ENCODE measurements at regions not wholly inside any gene's neighbourhood (a gene's known extent, or its start where the extent isn't known, plus 50 kb on each side); places are given as distances from the start of the nearest gene placed in this dataset.

GRCh38 chr5:33114361-33114760 is 326.4 kb upstream of the TARS1 start:
- H3K4me1 ChIP-seq (ENCODE audit: insufficient read depth): no peaks in the 10 kb centered on the region
- H3F3A ChIP-seq (replicated peaks; ENCODE audit: low read depth): no peaks in the 10 kb centered on the region
- no peak overlapping the region for H3K4me2 ChIP-seq
- H3K27me3 ChIP-seq (ENCODE audit: insufficient read depth): no peaks in the 10 kb centered on the region
- H3K36me3 Mint-ChIP-seq (ENCODE audit: low read depth): peaks cover under 1% of the 10 kb centered on the region; the same call in 1 of the 3 replicates
- H3K4me3 ChIP-seq: no peak overlapping the region
- DNase-seq (ENCODE audit: low spot score): no peak
- H3K27me3 Mint-ChIP-seq (ENCODE audit: insufficient read depth, low read depth, poor library complexity): no peaks in the 10 kb centered on the region
- no peaks in the 10 kb centered on the region for H4K20me1 ChIP-seq (replicated peaks; ENCODE audit: insufficient read depth)
- no peaks in the 10 kb centered on the region for H3K79me2 ChIP-seq (replicated peaks; ENCODE audit: insufficient read depth)
- H3K9me3 Mint-ChIP-seq: peaks cover 11% of the 10 kb centered on the region
- ATAC-seq: no peak
- no peaks in the 10 kb centered on the region; the same call in 1 of the 2 replicates for H3K36me3 ChIP-seq (ENCODE audit: insufficient read depth)
- H3K4me3 Mint-ChIP-seq: no peak overlapping the region
- no peak overlapping the region for H3K27ac Mint-ChIP-seq
- H3K4me1 Mint-ChIP-seq: no peaks in the 10 kb centered on the region
- H3K27ac ChIP-seq (ENCODE audit: low read depth): no peak overlapping the region
- no peak for TF ChIP-seq ZNF462 (CRISPR knock-in tag; IDR thresholded peaks at IDR 0.05)
- TF ChIP-seq POLR2AphosphoS5 (IDR thresholded peaks at IDR 0.05; ENCODE audit: low read depth): no peak
- TF ChIP-seq ZNF114 (CRISPR knock-in tag; IDR thresholded peaks at IDR 0.05): no peak
- TF ChIP-seq STAT1 (IDR thresholded peaks at IDR 0.05; ENCODE audit: unreplicated experiment): no peak
- no peak for TF ChIP-seq REST (IDR thresholded peaks at IDR 0.05; ENCODE audit: unreplicated experiment)
- no peak for TF ChIP-seq ZNF331 (CRISPR knock-in tag; IDR thresholded peaks at IDR 0.05; ENCODE audit: low read depth)
- TF ChIP-seq ETS1 (IDR thresholded peaks at IDR 0.05): no peak
- no peak for TF ChIP-seq EZH2 (IDR thresholded peaks at IDR 0.05; ENCODE audit: low read depth, unreplicated experiment)
- TF ChIP-seq CTCF (conservative IDR thresholded peaks at IDR 0.05; ENCODE audit: low read depth in 2 of 2): no peak
- no peak for TF ChIP-seq JUNB (IDR thresholded peaks at IDR 0.05; ENCODE audit: unreplicated experiment)
- no peak for TF ChIP-seq EZH2phosphoT487 (IDR thresholded peaks at IDR 0.05; ENCODE audit: unreplicated experiment)
- TF ChIP-seq NANOG (IDR thresholded peaks at IDR 0.05; ENCODE audit: borderline replicate concordance): no peak
- TF ChIP-seq CREB1 (CRISPR knock-in tag; IDR thresholded peaks at IDR 0.05; ENCODE audit: low read depth): no peak
- no peak overlapping the region for H2AFZ ChIP-seq
- peaks cover 5% of the 10 kb centered on the region for H3K9me2 ChIP-seq (ENCODE audit: insufficient read depth)

Data from GM23338 (cell line).